GM19239 (cell line): ENCODE measurements at regions not wholly inside any gene's neighbourhood (a gene's known extent, or its start where the extent isn't known, plus 50 kb on each side); places are given as distances from the start of the nearest gene placed in this dataset.
"Not testable (repeated sequence)": the region's sequence is repeated elsewhere in the genome, so short reads cannot be mapped to it uniquely, and the experiment has no call there.

Source experiments
- DNase-seq: peaks from one replicate; pipeline ENCODE4 v3.0.0; 2011; ENCODE audit warnings: low spot score; ENCODE audit not compliant: insufficient read length
- FAIRE-seq: peaks from 2 replicates; lab custom pipeline; 2011; peaks lifted over from hg19 to GRCh38; lab: Jason Lieb, UNC

GRCh38 chr2:236787376-236787775 lies 217.8 kb downstream of the ACKR3 start:
- not testable (repeated sequence) for DNase-seq, FAIRE-seq

- DNase-seq = no peak
- no peak for FAIRE-seq
These were observed 218.3 kb downstream of the ACKR3 start for GRCh38 chr2:236787885-236788284.

GRCh38 chr2:236790963-236791362 lies 221.3 kb downstream of the ACKR3 start:
- FAIRE-seq (no peak), DNase-seq (no peak)

- FAIRE-seq (no peak), DNase-seq (no peak)
These were observed 223.7 kb downstream of the ACKR3 start for GRCh38 chr2:236793023-236794011.

GRCh38 chr2:236794176-236794957 lies 224.7 kb downstream of the ACKR3 start:
- no peak for DNase-seq
- no peak for FAIRE-seq

- FAIRE-seq (no peak), DNase-seq (no peak)
These were observed 225.7 kb downstream of the ACKR3 start for GRCh38 chr2:236795169-236795860.

GRCh38 chr2:236795861-236796219 lies 226.2 kb downstream of the ACKR3 start:
- DNase-seq (no peak), FAIRE-seq (no peak)

GRCh38 chr2:236796236-236796635 lies 226.6 kb downstream of the ACKR3 start:
- DNase-seq = no peak
- FAIRE-seq = no peak

- FAIRE-seq (no peak), DNase-seq (no peak)
These were observed 227.8 kb downstream of the ACKR3 start for GRCh38 chr2:236797411-236797810.

GRCh38 chr2:236798491-236798890 lies 228.9 kb downstream of the ACKR3 start:
- no peak for FAIRE-seq
- no peak for DNase-seq

- no peak for FAIRE-seq
- no peak for DNase-seq
These were observed 229.9 kb downstream of the ACKR3 start for GRCh38 chr2:236799391-236800026.

- FAIRE-seq = no peak
- DNase-seq = no peak
These were observed 233.2 kb downstream of the ACKR3 start for GRCh38 chr2:236802862-236803261.

GRCh38 chr2:236803621-236804020 lies 234.0 kb downstream of the ACKR3 start:
- DNase-seq (no peak), FAIRE-seq (no peak)

GRCh38 chr2:236805800-236806531 lies 236.3 kb downstream of the ACKR3 start:
- DNase-seq (no peak), FAIRE-seq (no peak)

GRCh38 chr2:236809716-236810115 lies 240.1 kb downstream of the ACKR3 start:
- DNase-seq (no peak), FAIRE-seq (no peak)

- FAIRE-seq (no peak), DNase-seq (no peak)
These were observed 241.5 kb downstream of the ACKR3 start for GRCh38 chr2:236811062-236811656.

- DNase-seq = no peak
These were observed 244.1 kb downstream of the ACKR3 start for GRCh38 chr2:236813766-236814165.

GRCh38 chr2:236814593-236814992 lies 245.0 kb downstream of the ACKR3 start:
- DNase-seq (no peak), FAIRE-seq (no peak)

More at GRCh38 chr2:236813766-236814165, 244.1 kb downstream of the ACKR3 start:
- FAIRE-seq = no peak

GRCh38 chr2:236815746-236816145 lies 246.1 kb downstream of the ACKR3 start:
- FAIRE-seq = no peak
- no peak for DNase-seq
